OCI-LY1 (cell line): ENCODE measurements at regions not wholly inside any gene's neighbourhood (a gene's known extent, or its start where the extent isn't known, plus 50 kb on each side); places are given as distances from the start of the nearest gene placed in this dataset.
"Not testable (repeated sequence)": the region's sequence is repeated elsewhere in the genome, so short reads cannot be mapped to it uniquely, and the experiment has no call there.

Experiments used
- H2AFZ ChIP-seq: fragments of 200-600 bp; sonication (generic), shearing (Covaris generic); 2 replicates; pipeline ENCODE4 v1.6.0; 2014; ENCODE audit warnings: antibody characterized with exemption, mild to moderate bottlenecking, low read length
- H3F3A ChIP-seq: fragments of 200-600 bp; sonication (generic), shearing (Covaris generic); 2 replicates; pipeline ENCODE4 v1.6.0; 2014; ENCODE audit warnings: mild to moderate bottlenecking, antibody characterized with exemption, low read length, moderate library complexity; ENCODE audit not compliant: insufficient read depth
- H3K27ac ChIP-seq: fragments of 200-600 bp; sonication (generic); 2 replicates; pipeline ENCODE4 v1.5.1; 2014; ENCODE audit warnings: low read length, mixed run types, mild to moderate bottlenecking, low read depth; ENCODE audit not compliant: poor library complexity, severe bottlenecking
- H3K27me3 ChIP-seq: fragments of 200-600 bp; sonication (generic); 2 replicates; pipeline ENCODE4 v1.6.0; 2014; ENCODE audit warnings: antibody characterized with exemption, mild to moderate bottlenecking, low read length, moderate library complexity; ENCODE audit not compliant: insufficient read depth
- H3K36me3 ChIP-seq: fragments of 200-600 bp; sonication (generic); 2 replicates; pipeline ENCODE4 v1.6.1; 2014; ENCODE audit warnings: mild to moderate bottlenecking, antibody characterized with exemption, low read length, moderate library complexity, mixed read lengths; ENCODE audit not compliant: insufficient read depth
- H3K4me1 ChIP-seq: fragments of 200-600 bp; sonication (generic); 2 replicates; pipeline ENCODE4 v1.5.1; 2014; ENCODE audit warnings: mild to moderate bottlenecking, low read length, moderate library complexity; ENCODE audit not compliant: insufficient read depth, severe bottlenecking
- H3K4me2 ChIP-seq: fragments of 200-600 bp; sonication (generic), shearing (Covaris generic); 2 replicates; pipeline ENCODE4 v1.6.1; 2014; ENCODE audit warnings: low read length
- H3K4me3 ChIP-seq: fragments of 200-600 bp; sonication (generic); 2 replicates; pipeline ENCODE4 v1.5.1; 2014; ENCODE audit warnings: low read length, low read depth, mild to moderate bottlenecking, mixed read lengths; ENCODE audit not compliant: poor library complexity, severe bottlenecking
- H3K79me2 ChIP-seq: fragments of 200-600 bp; shearing (Covaris generic); 2 replicates; pipeline ENCODE4 v1.6.1; 2016; ENCODE audit warnings: mixed run types, low read length, mixed read lengths; ENCODE audit not compliant: insufficient read depth
- H3K9ac ChIP-seq: fragments of 200-600 bp; sonication (generic), shearing (Covaris generic); 2 replicates; pipeline ENCODE4 v1.6.1; 2014; ENCODE audit warnings: mild to moderate bottlenecking, low read length, mixed read lengths
- H3K9me2 ChIP-seq: fragments of 200-600 bp; sonication (generic), shearing (Covaris generic); 2 replicates; pipeline ENCODE4 v1.6.1; 2014; ENCODE audit warnings: low read depth, mild to moderate bottlenecking, low read length, mixed read lengths
- H3K9me3 ChIP-seq: fragments of 200-600 bp; shearing (Covaris generic); 2 replicates; pipeline ENCODE4 v1.6.1; 2014; ENCODE audit warnings: low read length, mixed read lengths
- H4K20me1 ChIP-seq: fragments of 200-600 bp; sonication (generic), shearing (Covaris generic); 2 replicates; pipeline ENCODE4 v1.6.0; 2016; ENCODE audit warnings: mild to moderate bottlenecking, low read length; ENCODE audit not compliant: insufficient read depth
- EZH2 ChIP-seq: fragments of 200-600 bp; sonication (generic), shearing (Covaris generic); IDR thresholded peaks from 2 replicates; pipeline ENCODE4 v1.8.0; 2017; ENCODE audit warnings: borderline replicate concordance, mixed run types, mild to moderate bottlenecking, antibody characterized with exemption, low read length, moderate library complexity, mixed read lengths
- TF ChIP-seq, protein P1 (sequence below): fragments of 200-600 bp; sonication (generic), shearing (Covaris generic); IDR thresholded peaks from 2 replicates; pipeline ENCODE4 v1.5.1; 2017; ENCODE audit warnings: mild to moderate bottlenecking, antibody characterized with exemption, low read length, moderate library complexity, mixed read lengths

DNA sequence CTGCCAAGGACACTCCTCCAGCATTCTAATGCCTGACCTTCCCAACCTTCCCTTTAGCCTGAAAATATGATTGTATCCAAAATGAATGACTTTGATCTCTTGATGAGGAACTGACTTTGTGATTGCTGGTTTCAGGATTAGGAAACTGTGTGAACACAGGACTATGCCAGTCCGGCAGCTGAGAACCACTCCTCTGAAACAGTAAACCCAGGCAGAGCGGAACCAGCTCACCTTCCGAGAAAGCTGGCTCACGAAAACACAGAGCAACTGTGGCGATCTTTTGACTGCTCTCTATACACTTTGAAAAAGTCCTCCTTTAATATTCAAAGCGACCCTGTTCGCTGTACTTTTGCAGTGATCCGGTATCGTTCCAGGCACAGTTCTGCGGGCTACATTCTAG is 258.8 kb upstream of the IRS2 start:
- Histone ChIP-seq H3K4me2 (no peak overlapping the region), H3K9me2 (no peaks in the 10 kb centered on the region), H3K9me3 (no peaks in the 10 kb centered on the region), H3K79me2 (no peaks in the 10 kb centered on the region), H3K9ac (no peak overlapping the region), H2AFZ (no peak overlapping the region), H3F3A (no peaks in the 10 kb centered on the region), H3K4me1 (no peaks in the 10 kb centered on the region), H3K27ac (no peak overlapping the region), H4K20me1 (no peaks in the 10 kb centered on the region), H3K27me3 (no peaks in the 10 kb centered on the region), H3K36me3 (no peaks in the 10 kb centered on the region), H3K4me3 (no peak overlapping the region)
- TF ChIP-seq, protein P1, sequence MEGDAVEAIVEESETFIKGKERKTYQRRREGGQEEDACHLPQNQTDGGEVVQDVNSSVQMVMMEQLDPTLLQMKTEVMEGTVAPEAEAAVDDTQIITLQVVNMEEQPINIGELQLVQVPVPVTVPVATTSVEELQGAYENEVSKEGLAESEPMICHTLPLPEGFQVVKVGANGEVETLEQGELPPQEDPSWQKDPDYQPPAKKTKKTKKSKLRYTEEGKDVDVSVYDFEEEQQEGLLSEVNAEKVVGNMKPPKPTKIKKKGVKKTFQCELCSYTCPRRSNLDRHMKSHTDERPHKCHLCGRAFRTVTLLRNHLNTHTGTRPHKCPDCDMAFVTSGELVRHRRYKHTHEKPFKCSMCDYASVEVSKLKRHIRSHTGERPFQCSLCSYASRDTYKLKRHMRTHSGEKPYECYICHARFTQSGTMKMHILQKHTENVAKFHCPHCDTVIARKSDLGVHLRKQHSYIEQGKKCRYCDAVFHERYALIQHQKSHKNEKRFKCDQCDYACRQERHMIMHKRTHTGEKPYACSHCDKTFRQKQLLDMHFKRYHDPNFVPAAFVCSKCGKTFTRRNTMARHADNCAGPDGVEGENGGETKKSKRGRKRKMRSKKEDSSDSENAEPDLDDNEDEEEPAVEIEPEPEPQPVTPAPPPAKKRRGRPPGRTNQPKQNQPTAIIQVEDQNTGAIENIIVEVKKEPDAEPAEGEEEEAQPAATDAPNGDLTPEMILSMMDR, result no peak
- no peak for TF ChIP-seq EZH2

DNA sequence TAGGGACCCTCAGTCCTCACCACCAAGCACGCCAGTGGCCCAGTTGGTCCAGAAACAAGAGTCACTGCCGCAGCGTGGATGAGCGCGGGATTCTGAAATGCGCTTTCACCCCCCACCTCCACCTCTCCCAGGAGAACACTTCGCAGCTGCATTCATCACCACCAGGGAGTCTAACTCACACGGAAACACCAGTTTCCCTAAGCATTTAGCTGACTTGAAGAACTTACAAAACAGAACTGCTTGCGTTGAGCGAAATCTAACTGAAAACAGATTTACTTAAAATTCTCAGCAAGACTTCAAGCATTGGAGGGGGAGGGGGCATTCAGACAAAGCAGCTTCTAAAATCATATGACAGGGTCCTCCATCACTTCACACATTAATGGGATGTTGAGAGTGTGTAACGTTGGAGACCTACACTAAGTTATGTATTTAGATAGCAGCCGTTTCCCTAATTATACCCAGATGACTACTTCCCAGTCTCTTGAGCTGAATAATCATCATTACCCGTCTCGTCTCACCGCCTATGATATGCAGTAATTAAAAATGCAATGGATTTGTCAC is 258.2 kb upstream of the IRS2 start:
- no peaks in the 10 kb centered on the region for H3K36me3 ChIP-seq
- no peaks in the 10 kb centered on the region for H3K79me2 ChIP-seq
- H3K4me3 ChIP-seq, result no peak overlapping the region
- no peak overlapping the region for H3K27ac ChIP-seq
- no peaks in the 10 kb centered on the region for H3K9me3 ChIP-seq
- H3K9me2 ChIP-seq, result no peaks in the 10 kb centered on the region
- no peak overlapping the region for H3K4me2 ChIP-seq
- no peak overlapping the region for H2AFZ ChIP-seq
- H3K27me3 ChIP-seq, result no peaks in the 10 kb centered on the region
- H3F3A ChIP-seq, result no peaks in the 10 kb centered on the region
- H3K4me1 ChIP-seq, result no peaks in the 10 kb centered on the region
- no peak overlapping the region for H3K9ac ChIP-seq
- H4K20me1 ChIP-seq, result no peaks in the 10 kb centered on the region
- TF ChIP-seq EZH2, result no peak
- TF ChIP-seq, protein P1, result no peak

DNA sequence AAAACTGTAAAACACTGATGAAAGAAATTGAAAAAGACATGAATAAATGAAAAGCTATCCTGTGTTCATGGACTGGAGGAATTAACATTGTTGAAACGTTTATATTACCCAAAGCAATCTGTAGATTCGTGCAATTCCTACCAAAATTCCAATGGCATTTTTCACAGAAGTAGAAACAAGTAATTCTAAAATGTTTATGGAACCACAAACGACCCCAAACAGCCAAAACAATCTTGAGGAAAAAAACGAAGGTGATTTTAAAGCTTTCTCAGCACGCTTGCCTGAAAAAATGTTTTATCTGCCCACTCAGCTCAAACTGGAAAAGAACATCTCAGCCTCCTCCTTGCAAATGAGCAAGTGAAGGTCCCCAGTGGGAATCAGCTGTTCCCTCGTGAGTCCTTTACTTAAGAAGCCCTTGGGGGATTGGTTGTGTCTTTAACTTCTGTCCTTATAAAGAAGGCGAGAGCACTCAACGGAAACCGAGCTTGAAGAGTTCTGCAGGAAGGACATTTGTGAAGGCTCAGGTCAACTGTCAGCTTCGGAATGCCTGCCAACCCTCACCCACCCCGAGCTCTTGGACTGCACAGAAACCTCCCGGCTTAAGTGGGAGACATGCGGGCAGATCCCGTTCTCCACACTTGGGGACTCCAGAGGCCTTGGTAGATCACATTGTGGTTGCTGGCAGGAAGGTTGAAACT is 256.0 kb upstream of the IRS2 start:
- Histone ChIP-seq H3K9ac (no peak overlapping the region), H3K9me3 (no peaks in the 10 kb centered on the region), H3K4me2 (no peak overlapping the region), H3K36me3 (no peaks in the 10 kb centered on the region), H3K4me3 (no peak overlapping the region), H2AFZ (no peak overlapping the region), H3K27me3 (no peaks in the 10 kb centered on the region), H3K27ac (no peak overlapping the region), H3K79me2 (no peaks in the 10 kb centered on the region), H4K20me1 (no peaks in the 10 kb centered on the region), H3K9me2 (no peaks in the 10 kb centered on the region), H3K4me1 (no peaks in the 10 kb centered on the region), H3F3A (no peaks in the 10 kb centered on the region)
- TF ChIP-seq, protein P1, result no peak
- no peak for TF ChIP-seq EZH2

DNA sequence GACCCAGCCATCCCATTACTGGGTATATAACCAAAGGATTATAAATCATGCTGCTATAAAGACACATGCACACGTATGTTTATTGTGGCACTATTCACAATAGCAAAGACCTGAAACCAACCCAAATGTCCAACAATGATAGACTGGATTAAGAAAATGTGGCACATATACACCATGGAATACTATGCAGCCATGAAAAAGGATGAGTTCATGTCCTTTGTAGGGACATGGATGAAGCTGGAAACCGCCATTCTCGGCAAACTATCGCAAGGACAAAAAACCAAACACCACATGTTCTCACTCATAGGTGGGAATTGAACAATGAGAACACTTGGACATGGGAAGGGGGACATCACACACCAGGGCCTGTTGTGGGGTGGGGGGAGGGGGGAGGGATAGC is 255.3 kb upstream of the IRS2 start:
- not testable (repeated sequence) for H3K27ac ChIP-seq, H4K20me1 ChIP-seq, H3K4me2 ChIP-seq, H3K9me2 ChIP-seq, H3F3A ChIP-seq, H3K27me3 ChIP-seq, H3K9me3 ChIP-seq, H3K79me2 ChIP-seq, H3K36me3 ChIP-seq, H2AFZ ChIP-seq, H3K4me1 ChIP-seq, H3K9ac ChIP-seq, H3K4me3 ChIP-seq
